ENCODE measurements at regions not wholly inside any gene's neighbourhood (a gene's known extent, or its start where the extent isn't known, plus 50 kb on each side); places are given as distances from the start of the nearest gene placed in this dataset.

GRCh38 chr18:38321262-38321661 lies 755.7 kb upstream of the CELF4 start:
- Histone ChIP-seq H3K36me3 (ENCODE audit: control insufficient read depth, insufficient read depth, low read length) (no peaks in the 10 kb centered on the region), H3K4me3 (replicated peaks; ENCODE audit: low read depth, low read length) (no peak overlapping the region), H3K27me3 (replicated peaks; ENCODE audit: control insufficient read depth, insufficient read depth, low read length) (no peaks in the 10 kb centered on the region)
- no peak for TF ChIP-seq CTCF (IDR thresholded peaks at IDR 0.05; ENCODE audit: insufficient read depth, low read length, poor library complexity, severe bottlenecking)
- no peak for DNase-seq (ENCODE audit: extremely low read depth, insufficient read length)

GRCh38 chr18:38318416-38318815 lies 752.8 kb upstream of the CELF4 start:
- Histone ChIP-seq H3K27me3 (replicated peaks; ENCODE audit: control insufficient read depth, insufficient read depth, low read length) (no peaks in the 10 kb centered on the region), H3K4me3 (replicated peaks; ENCODE audit: low read depth, low read length) (no peak overlapping the region), H3K36me3 (ENCODE audit: control insufficient read depth, insufficient read depth, low read length) (no peaks in the 10 kb centered on the region)
- no peak for DNase-seq (ENCODE audit: extremely low read depth, insufficient read length)
- no peak for TF ChIP-seq CTCF (IDR thresholded peaks at IDR 0.05; ENCODE audit: insufficient read depth, low read length, poor library complexity, severe bottlenecking)

GRCh38 chr18:38313831-38314230 lies 748.2 kb upstream of the CELF4 start:
- no peak overlapping the region for H3K4me3 ChIP-seq (replicated peaks; ENCODE audit: low read depth, low read length)
- no peak for TF ChIP-seq CTCF (IDR thresholded peaks at IDR 0.05; ENCODE audit: insufficient read depth, low read length, poor library complexity, severe bottlenecking)
- no peak for DNase-seq (ENCODE audit: extremely low read depth, insufficient read length)

GRCh38 chr18:38312532-38312931 lies 746.9 kb upstream of the CELF4 start:
- TF ChIP-seq CTCF (IDR thresholded peaks at IDR 0.05; ENCODE audit: insufficient read depth, low read length, poor library complexity, severe bottlenecking), result no peak
- H3K27me3 ChIP-seq (replicated peaks; ENCODE audit: control insufficient read depth, insufficient read depth, low read length), result no peaks in the 10 kb centered on the region
- DNase-seq (ENCODE audit: extremely low read depth, insufficient read length), result no peak
- H3K36me3 ChIP-seq (ENCODE audit: control insufficient read depth, insufficient read depth, low read length), result no peaks in the 10 kb centered on the region
- H3K4me3 ChIP-seq (replicated peaks; ENCODE audit: low read depth, low read length), result no peak overlapping the region

More at GRCh38 chr18:38313831-38314230, 748.2 kb upstream of the CELF4 start:
- H3K36me3 ChIP-seq (ENCODE audit: control insufficient read depth, insufficient read depth, low read length), result no peaks in the 10 kb centered on the region
- no peaks in the 10 kb centered on the region for H3K27me3 ChIP-seq (replicated peaks; ENCODE audit: control insufficient read depth, insufficient read depth, low read length)

- no peak overlapping the region for H3K4me3 ChIP-seq (replicated peaks; ENCODE audit: low read depth, low read length)
- DNase-seq (ENCODE audit: extremely low read depth, insufficient read length), result no peak
- H3K36me3 ChIP-seq (ENCODE audit: control insufficient read depth, insufficient read depth, low read length), result no peaks in the 10 kb centered on the region
- no peak for TF ChIP-seq CTCF (IDR thresholded peaks at IDR 0.05; ENCODE audit: insufficient read depth, low read length, poor library complexity, severe bottlenecking)
- no peaks in the 10 kb centered on the region for H3K27me3 ChIP-seq (replicated peaks; ENCODE audit: control insufficient read depth, insufficient read depth, low read length)
These were observed 745.3 kb upstream of the CELF4 start for GRCh38 chr18:38310936-38311335.

GRCh38 chr18:38307914-38308313 lies 742.3 kb upstream of the CELF4 start:
- Histone ChIP-seq H3K36me3 (ENCODE audit: control insufficient read depth, insufficient read depth, low read length) (no peaks in the 10 kb centered on the region), H3K4me3 (replicated peaks; ENCODE audit: low read depth, low read length) (no peak overlapping the region), H3K27me3 (replicated peaks; ENCODE audit: control insufficient read depth, insufficient read depth, low read length) (no peaks in the 10 kb centered on the region)
- TF ChIP-seq CTCF (IDR thresholded peaks at IDR 0.05; ENCODE audit: insufficient read depth, low read length, poor library complexity, severe bottlenecking), result no peak
- no peak for DNase-seq (ENCODE audit: extremely low read depth, insufficient read length)

Data from GM06990 (cell line).